Gastroesophageal sphincter (tissue), 4 donors: ENCODE measurements at regions not wholly inside any gene's neighbourhood (a gene's known extent, or its start where the extent isn't known, plus 50 kb on each side); places are given as distances from the start of the nearest gene placed in this dataset.

ENCODE experiments used
- small RNA-seq, 4 donors: library from RNA; depleted of rRNA; stranded (forward); fragments of <200 nt; gene quantifications; one replicate each; pipeline ENCODE3, GENCODE V24; 2016

Small RNAs in the stretch of these regions (small RNA-seq; reads per million reads assigned to genes)
- 0 reads per million in 4 donors for gene AC090897.1
